ENCODE measurements at regions not wholly inside any gene's neighbourhood (a gene's known extent, or its start where the extent isn't known, plus 50 kb on each side); places are given as distances from the start of the nearest gene placed in this dataset.

- TF ChIP-seq CTCF (conservative IDR thresholded peaks at IDR 0.05; ENCODE audit: low read depth, low read length) (no peak), MAZ (IDR thresholded peaks at IDR 0.05; ENCODE audit: borderline replicate concordance, low read depth, low read length) (no peak), RAD21 (IDR thresholded peaks at IDR 0.05; ENCODE audit: low read length) (no peak), RFX5 (IDR thresholded peaks at IDR 0.05; ENCODE audit: low read depth, low read length) (no peak), FOS (IDR thresholded peaks at IDR 0.05; ENCODE audit: low read depth, low read length) (no peak), USF2 (IDR thresholded peaks at IDR 0.05; ENCODE audit: low read depth, low read length) (no peak), POLR2A (IDR thresholded peaks at IDR 0.05; ENCODE audit: low read depth, low read length) (no peak), RCOR1 (IDR thresholded peaks at IDR 0.05; ENCODE audit: insufficient replicate concordance, low read length) (no peak)
- TF ChIP-seq, protein P1, sequence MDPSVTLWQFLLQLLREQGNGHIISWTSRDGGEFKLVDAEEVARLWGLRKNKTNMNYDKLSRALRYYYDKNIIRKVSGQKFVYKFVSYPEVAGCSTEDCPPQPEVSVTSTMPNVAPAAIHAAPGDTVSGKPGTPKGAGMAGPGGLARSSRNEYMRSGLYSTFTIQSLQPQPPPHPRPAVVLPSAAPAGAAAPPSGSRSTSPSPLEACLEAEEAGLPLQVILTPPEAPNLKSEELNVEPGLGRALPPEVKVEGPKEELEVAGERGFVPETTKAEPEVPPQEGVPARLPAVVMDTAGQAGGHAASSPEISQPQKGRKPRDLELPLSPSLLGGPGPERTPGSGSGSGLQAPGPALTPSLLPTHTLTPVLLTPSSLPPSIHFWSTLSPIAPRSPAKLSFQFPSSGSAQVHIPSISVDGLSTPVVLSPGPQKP (IDR thresholded peaks at IDR 0.05; ENCODE audit: borderline replicate concordance, low read depth, low read length): no peak
These were observed 220.3 kb downstream of the KTN1 start for GRCh38 chr14:55800156-55800785.
